ENCODE measurements at regions not wholly inside any gene's neighbourhood (a gene's known extent, or its start where the extent isn't known, plus 50 kb on each side); places are given as distances from the start of the nearest gene placed in this dataset.

DNA sequence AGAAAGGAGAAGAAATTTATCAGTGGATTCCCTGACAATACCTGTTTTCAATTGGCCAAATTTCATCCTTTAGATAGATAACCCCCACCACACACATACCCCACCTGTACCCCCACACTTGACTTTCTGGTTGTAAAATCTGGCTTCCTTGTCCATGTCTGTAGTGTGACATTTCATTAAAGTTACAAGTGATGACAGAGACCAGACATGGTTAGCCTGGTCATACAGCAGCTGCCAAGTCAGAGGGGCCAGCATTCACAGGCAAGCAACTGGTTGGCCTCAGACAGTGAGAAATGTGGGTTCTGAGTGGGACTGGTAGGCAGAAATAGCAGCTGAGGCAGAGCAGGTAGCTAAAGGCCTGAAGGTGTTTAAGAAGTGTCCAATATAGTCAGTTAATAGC is 238.6 kb upstream of the SOX14 start:
- Histone ChIP-seq H3K27ac (ENCODE audit: low read depth, low read length) (no peak overlapping the region), H2AFZ (ENCODE audit: low read depth, low read length, severe bottlenecking) (no peak overlapping the region), H3K36me3 (ENCODE audit: low read length) (no peaks in the 10 kb centered on the region), H4K20me1 (ENCODE audit: low read depth, low read length) (no peaks in the 10 kb centered on the region), H3K9me2 (replicated peaks; ENCODE audit: insufficient read depth, low read length) (no peaks in the 10 kb centered on the region), H3K9ac (ENCODE audit: low read length) (no peak overlapping the region), H3K4me2 (ENCODE audit: low read depth, low read length, poor library complexity, severe bottlenecking) (no peak overlapping the region), H3K27me3 (ENCODE audit: low read length) (no peaks in the 10 kb centered on the region), H3K9me3 (ENCODE audit: insufficient read depth, low read length) (no peaks in the 10 kb centered on the region), H3F3A (ENCODE audit: insufficient read depth) (no peaks in the 10 kb centered on the region), H3K4me3 (ENCODE audit: insufficient read depth, low read length, poor library complexity, severe bottlenecking) (no peak overlapping the region), H3K79me2 (ENCODE audit: insufficient read depth, low read length) (no peaks in the 10 kb centered on the region)
- TF ChIP-seq EZH2phosphoT487 (conservative IDR thresholded peaks at IDR 0.05; ENCODE audit: low read length): no peak
- TF ChIP-seq, protein P1, sequence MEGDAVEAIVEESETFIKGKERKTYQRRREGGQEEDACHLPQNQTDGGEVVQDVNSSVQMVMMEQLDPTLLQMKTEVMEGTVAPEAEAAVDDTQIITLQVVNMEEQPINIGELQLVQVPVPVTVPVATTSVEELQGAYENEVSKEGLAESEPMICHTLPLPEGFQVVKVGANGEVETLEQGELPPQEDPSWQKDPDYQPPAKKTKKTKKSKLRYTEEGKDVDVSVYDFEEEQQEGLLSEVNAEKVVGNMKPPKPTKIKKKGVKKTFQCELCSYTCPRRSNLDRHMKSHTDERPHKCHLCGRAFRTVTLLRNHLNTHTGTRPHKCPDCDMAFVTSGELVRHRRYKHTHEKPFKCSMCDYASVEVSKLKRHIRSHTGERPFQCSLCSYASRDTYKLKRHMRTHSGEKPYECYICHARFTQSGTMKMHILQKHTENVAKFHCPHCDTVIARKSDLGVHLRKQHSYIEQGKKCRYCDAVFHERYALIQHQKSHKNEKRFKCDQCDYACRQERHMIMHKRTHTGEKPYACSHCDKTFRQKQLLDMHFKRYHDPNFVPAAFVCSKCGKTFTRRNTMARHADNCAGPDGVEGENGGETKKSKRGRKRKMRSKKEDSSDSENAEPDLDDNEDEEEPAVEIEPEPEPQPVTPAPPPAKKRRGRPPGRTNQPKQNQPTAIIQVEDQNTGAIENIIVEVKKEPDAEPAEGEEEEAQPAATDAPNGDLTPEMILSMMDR (IDR thresholded peaks at IDR 0.05; ENCODE audit: insufficient read depth, low read length, poor library complexity, severe bottlenecking): no peak

DNA sequence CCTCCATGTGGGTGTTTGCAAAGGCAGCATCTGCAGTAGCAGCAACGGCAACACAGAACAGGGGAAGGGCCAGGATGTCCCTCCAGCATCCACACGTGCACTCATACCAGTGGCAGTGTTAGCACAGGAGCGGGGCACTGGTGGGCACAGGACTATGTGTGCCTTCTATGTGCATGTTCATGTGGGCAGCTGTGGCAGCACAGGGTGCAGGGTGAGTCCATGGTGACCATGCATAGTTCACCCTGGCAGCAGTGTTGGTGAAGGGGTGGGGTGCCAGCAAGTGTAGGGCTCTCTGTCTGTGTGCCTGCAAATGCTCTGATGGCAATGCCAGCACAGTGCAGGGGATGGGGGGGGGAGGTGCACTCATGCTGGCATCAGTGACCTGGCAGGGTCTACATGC is 222.1 kb upstream of the SOX14 start:
- Histone ChIP-seq H3K9me2 (replicated peaks; ENCODE audit: insufficient read depth, low read length) (no peaks in the 10 kb centered on the region), H3K79me2 (ENCODE audit: insufficient read depth, low read length) (no peaks in the 10 kb centered on the region), H3K9me3 (ENCODE audit: insufficient read depth, low read length) (no peaks in the 10 kb centered on the region), H3K4me2 (ENCODE audit: low read depth, low read length, poor library complexity, severe bottlenecking) (no peak overlapping the region), H4K20me1 (ENCODE audit: low read depth, low read length) (no peaks in the 10 kb centered on the region), H3K27me3 (ENCODE audit: low read length) (no peaks in the 10 kb centered on the region), H3K27ac (ENCODE audit: low read depth, low read length) (no peak overlapping the region), H3F3A (ENCODE audit: insufficient read depth) (no peaks in the 10 kb centered on the region), H3K4me3 (ENCODE audit: insufficient read depth, low read length, poor library complexity, severe bottlenecking) (no peak overlapping the region), H3K36me3 (ENCODE audit: low read length) (no peaks in the 10 kb centered on the region), H2AFZ (ENCODE audit: low read depth, low read length, severe bottlenecking) (no peak overlapping the region), H3K9ac (ENCODE audit: low read length) (no peak overlapping the region)
- TF ChIP-seq, protein P1 (IDR thresholded peaks at IDR 0.05; ENCODE audit: insufficient read depth, low read length, poor library complexity, severe bottlenecking): no peak
- TF ChIP-seq EZH2phosphoT487 (conservative IDR thresholded peaks at IDR 0.05; ENCODE audit: low read length): no peak

DNA sequence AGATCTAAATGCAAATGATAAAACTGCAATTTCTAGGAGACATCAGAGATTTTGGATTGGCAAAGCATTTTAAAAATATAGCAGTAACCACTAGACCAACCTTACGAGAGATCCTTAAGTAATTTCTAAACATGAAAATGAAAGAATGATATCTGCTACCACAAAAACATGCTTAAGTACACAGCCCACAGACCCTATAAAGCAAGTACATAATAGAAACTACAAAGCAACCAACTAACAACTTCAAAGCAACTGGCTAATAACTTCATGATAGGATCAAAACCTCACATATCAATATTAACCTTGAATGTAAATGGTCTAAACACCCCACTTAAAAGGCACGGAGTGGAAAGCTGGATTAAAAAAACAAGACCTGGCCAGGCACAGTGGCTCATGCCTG is 209.9 kb upstream of the SOX14 start:
- Histone ChIP-seq H3F3A (ENCODE audit: insufficient read depth) (no peaks in the 10 kb centered on the region), H3K4me2 (ENCODE audit: low read depth, low read length, poor library complexity, severe bottlenecking) (no peak overlapping the region), H3K9ac (ENCODE audit: low read length) (no peak overlapping the region), H3K27ac (ENCODE audit: low read depth, low read length) (no peak overlapping the region), H3K9me3 (ENCODE audit: insufficient read depth, low read length) (no peaks in the 10 kb centered on the region), H3K9me2 (replicated peaks; ENCODE audit: insufficient read depth, low read length) (no peaks in the 10 kb centered on the region), H3K4me3 (ENCODE audit: insufficient read depth, low read length, poor library complexity, severe bottlenecking) (no peak overlapping the region), H3K27me3 (ENCODE audit: low read length) (no peaks in the 10 kb centered on the region), H3K36me3 (ENCODE audit: low read length) (no peaks in the 10 kb centered on the region), H2AFZ (ENCODE audit: low read depth, low read length, severe bottlenecking) (no peak overlapping the region), H3K79me2 (ENCODE audit: insufficient read depth, low read length) (no peaks in the 10 kb centered on the region), H4K20me1 (ENCODE audit: low read depth, low read length) (no peaks in the 10 kb centered on the region)
- TF ChIP-seq, protein P1 (IDR thresholded peaks at IDR 0.05; ENCODE audit: insufficient read depth, low read length, poor library complexity, severe bottlenecking): no peak
- TF ChIP-seq EZH2phosphoT487 (conservative IDR thresholded peaks at IDR 0.05; ENCODE audit: low read length): no peak

All from SU-DHL-6 (cell line).